ENCODE measurements at regions not wholly inside any gene's neighbourhood (a gene's known extent, or its start where the extent isn't known, plus 50 kb on each side); places are given as distances from the start of the nearest gene placed in this dataset.
"Not testable (repeated sequence)": the region's sequence is repeated elsewhere in the genome, so short reads cannot be mapped to it uniquely, and the experiment has no call there.

- DNase-seq (ENCODE audit: low spot score): no peak
These were observed 233.1 kb upstream of the HES1 start for GRCh38 chr3:193902607-193903511.

GRCh38 chr3:193903512-193903817 is 232.5 kb upstream of the HES1 start:
- no peak for DNase-seq (ENCODE audit: low spot score)

- DNase-seq (ENCODE audit: low spot score): no peak
These were observed 232.0 kb upstream of the HES1 start for GRCh38 chr3:193903966-193904365.

- DNase-seq (ENCODE audit: low spot score): no peak
These were observed 230.2 kb upstream of the HES1 start for GRCh38 chr3:193905541-193906396.

GRCh38 chr3:193906849-193907410 is 229.0 kb upstream of the HES1 start:
- no peak for DNase-seq (ENCODE audit: low spot score)

GRCh38 chr3:193908181-193908744 is 227.7 kb upstream of the HES1 start:
- no peak for DNase-seq (ENCODE audit: low spot score)

- no peak for DNase-seq (ENCODE audit: low spot score)
These were observed 226.6 kb upstream of the HES1 start for GRCh38 chr3:193909387-193909786.

GRCh38 chr3:193910310-193910709 is 225.6 kb upstream of the HES1 start:
- DNase-seq (ENCODE audit: low spot score): no peak

- DNase-seq (ENCODE audit: low spot score): no peak
These were observed 224.8 kb upstream of the HES1 start for GRCh38 chr3:193910886-193911738.

GRCh38 chr3:193911784-193912340 is 224.1 kb upstream of the HES1 start:
- no peak for DNase-seq (ENCODE audit: low spot score)

GRCh38 chr3:193912621-193913178 is 223.2 kb upstream of the HES1 start:
- DNase-seq (ENCODE audit: low spot score): no peak

GRCh38 chr3:193914602-193915001 is 221.3 kb upstream of the HES1 start:
- DNase-seq (ENCODE audit: low spot score): no peak

GRCh38 chr3:193915099-193915498 is 220.8 kb upstream of the HES1 start:
- no peak for DNase-seq (ENCODE audit: low spot score)

GRCh38 chr3:193915613-193916012 is 220.3 kb upstream of the HES1 start:
- no peak for DNase-seq (ENCODE audit: low spot score)

- DNase-seq (ENCODE audit: low spot score): no peak
These were observed 218.8 kb upstream of the HES1 start for GRCh38 chr3:193917158-193917557.

GRCh38 chr3:193921465-193921864 is 214.5 kb upstream of the HES1 start:
- DNase-seq (ENCODE audit: low spot score): no peak

GRCh38 chr3:193922034-193922774 is 213.7 kb upstream of the HES1 start:
- no peak for DNase-seq (ENCODE audit: low spot score)

GRCh38 chr3:193923958-193924357 is 212.0 kb upstream of the HES1 start:
- not testable (repeated sequence) for DNase-seq (ENCODE audit: low spot score)

- DNase-seq (ENCODE audit: low spot score): not testable (repeated sequence)
These were observed 209.9 kb upstream of the HES1 start for GRCh38 chr3:193926071-193926470.
